NCI-H2196 (cell line): ENCODE measurements at regions not wholly inside any gene's neighbourhood (a gene's known extent, or its start where the extent isn't known, plus 50 kb on each side); places are given as distances from the start of the nearest gene placed in this dataset.

Experiments used
- DNase-seq: peaks from one replicate; lab custom pipeline; 2025; ENCODE audit not compliant: unreplicated experiment; lab: John Stamatoyannopoulos, UW

DNA sequence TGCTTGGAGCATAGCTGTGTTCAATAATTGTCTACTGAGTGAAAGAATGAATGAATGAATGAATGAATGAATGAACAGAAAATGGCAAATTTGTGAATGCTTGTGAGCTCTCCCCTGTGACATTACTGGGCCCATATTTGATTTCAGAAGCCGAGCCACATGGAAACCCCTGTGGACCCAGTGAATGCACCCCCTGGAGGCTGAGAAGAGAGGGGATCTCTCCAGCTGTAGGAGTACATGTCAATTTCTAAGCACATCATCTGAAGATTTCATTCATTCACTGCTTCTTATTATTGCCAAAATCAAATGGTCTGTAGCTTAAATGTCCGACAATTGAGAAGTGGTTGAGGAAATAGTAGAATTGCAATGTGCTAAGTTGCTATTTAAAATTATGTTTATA lies 58.3 kb upstream of the DOCK1 start:
- no peak for DNase-seq

DNA sequence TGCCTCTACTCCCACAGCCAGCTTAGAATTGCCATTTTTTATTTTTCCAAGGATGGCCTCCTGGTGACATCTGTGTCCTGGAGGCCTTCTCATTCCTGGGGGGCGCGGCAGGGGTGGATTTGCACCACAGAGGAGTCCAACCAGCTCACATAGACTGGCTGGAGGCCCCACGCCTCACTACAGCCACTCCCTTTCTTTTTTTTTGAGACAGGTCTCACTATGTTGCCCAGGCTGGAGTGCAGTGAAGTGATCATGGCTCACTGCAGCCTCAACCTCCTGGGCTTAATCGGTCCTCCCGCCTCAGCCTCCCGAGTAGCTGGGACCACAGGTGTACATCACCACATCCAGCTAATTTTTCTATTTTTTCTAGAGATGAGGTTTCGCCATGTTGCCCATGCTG lies 57.6 kb upstream of the DOCK1 start:
- no peak for DNase-seq

DNA sequence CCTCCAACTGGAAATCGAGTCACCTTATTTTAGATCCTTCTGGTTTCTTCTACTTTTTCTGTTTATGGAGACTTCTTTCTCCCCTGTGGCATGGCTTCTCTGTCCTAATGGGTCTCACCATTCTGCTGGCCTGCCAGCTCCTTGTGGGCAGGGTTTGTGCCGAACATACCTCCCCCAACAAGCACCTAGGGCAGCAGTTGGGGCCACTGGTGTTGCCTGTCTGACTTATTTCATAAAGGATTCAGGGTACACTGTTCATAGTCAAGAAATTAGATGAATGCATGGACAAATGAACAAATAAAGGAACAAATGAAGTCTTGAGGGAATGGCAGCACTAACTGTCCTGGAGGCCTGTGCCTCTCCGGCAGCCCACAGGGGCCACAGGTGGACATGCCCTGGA lies 55.6 kb upstream of the DOCK1 start:
- DNase-seq = no peak

DNA sequence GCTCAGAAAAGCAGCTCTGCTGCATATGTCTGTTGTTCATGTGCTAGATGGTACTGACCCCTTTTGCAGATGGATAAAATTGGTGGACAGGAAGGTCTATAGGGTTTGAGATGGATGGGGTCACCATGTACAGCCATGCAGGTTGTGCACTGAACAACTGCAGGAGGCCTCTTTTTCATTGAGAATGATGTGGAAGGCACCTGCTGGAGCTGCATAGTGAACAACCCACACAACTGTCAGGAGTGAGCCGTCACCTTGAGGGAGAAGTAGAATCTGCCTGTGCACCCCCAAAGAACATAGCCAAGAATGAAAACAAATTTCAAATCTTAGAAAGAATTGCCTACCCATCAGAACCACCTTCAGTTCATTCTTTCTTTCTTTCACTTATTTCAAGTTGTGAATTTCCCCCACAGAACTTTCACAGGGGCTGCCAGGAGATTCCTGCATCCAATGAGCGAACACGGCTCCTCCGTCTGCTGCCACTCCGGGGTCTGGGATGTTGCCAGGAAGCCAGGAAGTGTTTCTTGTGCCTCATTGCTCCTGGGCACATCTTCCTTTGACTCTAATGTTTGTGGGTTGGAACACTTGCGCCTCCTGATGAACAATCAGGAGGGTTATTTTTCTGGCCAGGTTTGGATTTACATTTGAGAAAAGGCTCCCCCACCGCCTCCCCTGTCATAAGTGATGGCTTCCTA lies 53.7 kb upstream of the DOCK1 start:
- DNase-seq = no peak

DNA sequence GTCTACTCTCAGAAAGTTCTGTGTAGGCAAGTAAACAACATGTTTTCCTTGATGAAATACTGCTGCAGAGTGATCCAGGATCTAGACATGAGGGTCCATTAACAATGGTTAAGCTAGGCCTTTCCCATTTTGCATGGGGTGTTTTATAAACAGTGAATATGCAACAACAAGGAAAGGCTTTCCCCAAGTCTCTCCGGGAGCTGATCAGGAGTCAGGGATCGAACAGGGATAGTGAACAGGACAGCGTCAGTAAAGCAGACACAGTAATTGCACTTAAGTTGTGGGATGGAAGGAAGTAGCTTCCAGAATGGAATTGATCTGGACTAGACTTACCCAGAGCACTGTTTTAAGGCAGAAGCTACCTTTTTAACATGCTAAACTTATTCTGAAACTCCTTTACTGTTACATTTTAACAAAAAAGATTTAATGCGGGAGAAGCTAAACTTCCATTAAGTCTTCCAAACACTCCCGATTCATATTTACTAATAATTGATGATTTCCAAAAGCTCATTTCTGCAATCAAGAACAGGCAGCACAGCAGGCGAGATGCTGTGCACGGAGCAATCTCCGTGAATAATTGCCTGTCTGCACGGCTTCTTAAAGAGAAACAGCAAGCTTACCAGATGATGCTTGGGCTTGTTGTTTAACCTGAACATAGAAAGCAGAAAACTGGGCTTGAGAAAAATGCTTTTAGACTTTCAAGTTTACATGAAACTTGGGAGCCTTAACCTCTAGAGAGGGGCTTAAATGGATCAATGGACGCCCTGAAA lies 50.3 kb upstream of the DOCK1 start:
- DNase-seq = no peak
